GM23338 (cell line): ENCODE measurements at regions not wholly inside any gene's neighbourhood (a gene's known extent, or its start where the extent isn't known, plus 50 kb on each side); places are given as distances from the start of the nearest gene placed in this dataset.
A peak's percentile ranks its signal among the peaks of the same experiment; 100 is the strongest.

Source experiments
- ATAC-seq: fragments of 200-7000 bp; cut with Tn5 transposase; 3 replicates; pipeline ENCODE4 v1.9.1; 2020
- DNase-seq: peaks from one replicate; pipeline ENCODE4 v3.0.0-alpha.2; 2015; ENCODE audit warnings: low spot score
- H2AFZ ChIP-seq: fragments of 200-600 bp; sonication (generic); 2 replicates; pipeline ENCODE4 v1.8.0; 2016; ENCODE audit warnings: antibody characterized with exemption, mild to moderate bottlenecking, moderate library complexity
- H3F3A ChIP-seq: fragments of 200-600 bp; sonication (generic); replicated peaks from 2 replicates; pipeline ENCODE4 v1.8.0; 2017; ENCODE audit warnings: antibody characterized with exemption, mixed run types, low read depth
- H3K27ac ChIP-seq: fragments of 200-600 bp; sonication (generic); 2 replicates; pipeline ENCODE4 v1.6.1; 2016; ENCODE audit warnings: low read depth
- H3K27me3 ChIP-seq: fragments of 200-600 bp; sonication (generic); 2 replicates; pipeline ENCODE4 v1.8.0; 2016; ENCODE audit warnings: mild to moderate bottlenecking, mixed run types, moderate library complexity; ENCODE audit not compliant: insufficient read depth
- H3K36me3 ChIP-seq: fragments of 200-600 bp; sonication (generic); 2 replicates; pipeline ENCODE4 v1.8.0; 2016; ENCODE audit warnings: mild to moderate bottlenecking; ENCODE audit not compliant: insufficient read depth
- H3K4me1 ChIP-seq: fragments of 200-600 bp; sonication (generic); 2 replicates; pipeline ENCODE4 v1.8.0; 2016; ENCODE audit warnings: mild to moderate bottlenecking, moderate library complexity; ENCODE audit not compliant: insufficient read depth
- H3K4me2 ChIP-seq: fragments of 200-600 bp; sonication (generic); 2 replicates; pipeline ENCODE4 v1.7.1; 2017; ENCODE audit warnings: mixed run types
- H3K4me3 ChIP-seq: fragments of 200-600 bp; sonication (generic); 2 replicates; pipeline ENCODE4 v1.6.1; 2016; ENCODE audit warnings: mixed run types
- H3K79me2 ChIP-seq: fragments of 200-600 bp; sonication (generic); replicated peaks from 2 replicates; pipeline ENCODE4 v1.8.0; 2017; ENCODE audit warnings: mild to moderate bottlenecking; ENCODE audit not compliant: insufficient read depth
- H3K9me2 ChIP-seq: fragments of 200-600 bp; sonication (generic); 2 replicates; pipeline ENCODE4 v1.8.0; 2017; ENCODE audit not compliant: insufficient read depth
- H4K20me1 ChIP-seq: fragments of 200-600 bp; sonication (generic); replicated peaks from 2 replicates; pipeline ENCODE4 v1.8.0; 2017; ENCODE audit warnings: mild to moderate bottlenecking; ENCODE audit not compliant: insufficient read depth
- H3K27ac Mint-ChIP-seq: 2 replicates; pipeline ENCODE4 v1.8.0; 2020; ENCODE audit warnings: inconsistent platforms, mild to moderate bottlenecking, moderate library complexity, mixed read lengths
- H3K27me3 Mint-ChIP-seq: 3 replicates; pipeline ENCODE4 v1.8.0; 2022; ENCODE audit warnings: low read depth, mild to moderate bottlenecking, moderate library complexity, mixed read lengths, inconsistent platforms; ENCODE audit not compliant: insufficient read depth, poor library complexity
- H3K36me3 Mint-ChIP-seq: 3 replicates; pipeline ENCODE4 v1.8.0; 2021; ENCODE audit warnings: low read depth, mild to moderate bottlenecking, inconsistent platforms, moderate library complexity, mixed read lengths
- H3K4me1 Mint-ChIP-seq: 3 replicates; pipeline ENCODE4 v1.8.0; 2020; ENCODE audit warnings: mild to moderate bottlenecking, inconsistent platforms, mixed read lengths
- H3K4me3 Mint-ChIP-seq: 3 replicates; pipeline ENCODE4 v1.8.0; 2021; ENCODE audit warnings: moderate library complexity, mild to moderate bottlenecking, inconsistent platforms, mixed read lengths
- H3K9me3 Mint-ChIP-seq: 3 replicates; pipeline ENCODE4 v1.8.0; 2020; ENCODE audit warnings: moderate library complexity, mild to moderate bottlenecking, inconsistent platforms, mixed read lengths
- CREB1 ChIP-seq: fragments of 250-450 bp; sonication (Bioruptor Pico); IDR thresholded peaks from 2 replicates; pipeline ENCODE4 v1.5.0; 2020; ENCODE audit warnings: low read depth, mild to moderate bottlenecking, moderate library complexity
- ETS1 ChIP-seq: IDR thresholded peaks from 2 replicates; pipeline ENCODE4 v1.6.1; 2016; ENCODE audit warnings: antibody characterized with exemption
- EZH2 ChIP-seq: fragments of 200-600 bp; sonication (generic); IDR thresholded peaks from one replicate; pipeline ENCODE4 v1.8.0; 2017; ENCODE audit warnings: antibody characterized with exemption, mild to moderate bottlenecking, low read depth; ENCODE audit not compliant: unreplicated experiment
- EZH2phosphoT487 ChIP-seq: fragments of 200-600 bp; sonication (generic); IDR thresholded peaks from one replicate; pipeline ENCODE4 v1.8.1; 2018; ENCODE audit warnings: antibody characterized with exemption; ENCODE audit not compliant: unreplicated experiment
- JUNB ChIP-seq: IDR thresholded peaks from one replicate; pipeline ENCODE4 v1.6.1; 2016; ENCODE audit warnings: antibody characterized with exemption; ENCODE audit not compliant: unreplicated experiment
- POLR2AphosphoS5 ChIP-seq: IDR thresholded peaks from 2 replicates; pipeline ENCODE4 v1.6.1; 2016; ENCODE audit warnings: antibody characterized with exemption, low read depth
- STAT1 ChIP-seq: IDR thresholded peaks from one replicate; pipeline ENCODE4 v1.6.1; 2016; ENCODE audit warnings: antibody characterized with exemption; ENCODE audit not compliant: unreplicated experiment
- ZNF331 ChIP-seq: fragments of 250-450 bp; sonication (Bioruptor Pico); IDR thresholded peaks from 2 replicates; pipeline ENCODE4 v1.5.0; 2020; ENCODE audit warnings: low read depth, mild to moderate bottlenecking, moderate library complexity
- ZNF462 ChIP-seq: fragments of 250-450 bp; sonication (Bioruptor Pico); IDR thresholded peaks from 2 replicates; pipeline ENCODE4 v1.5.0; 2020; ENCODE audit warnings: mild to moderate bottlenecking, moderate library complexity

- TF ChIP-seq ZNF462 (CRISPR knock-in tag): no peak
- no peak for TF ChIP-seq POLR2AphosphoS5
- no peak for TF ChIP-seq EZH2phosphoT487
- TF ChIP-seq JUNB: no peak
- TF ChIP-seq EZH2: no peak
Measured at GRCh38 chr15:98143116-98143515, 182.6 kb downstream of the ARRDC4 start (continued).

DNA sequence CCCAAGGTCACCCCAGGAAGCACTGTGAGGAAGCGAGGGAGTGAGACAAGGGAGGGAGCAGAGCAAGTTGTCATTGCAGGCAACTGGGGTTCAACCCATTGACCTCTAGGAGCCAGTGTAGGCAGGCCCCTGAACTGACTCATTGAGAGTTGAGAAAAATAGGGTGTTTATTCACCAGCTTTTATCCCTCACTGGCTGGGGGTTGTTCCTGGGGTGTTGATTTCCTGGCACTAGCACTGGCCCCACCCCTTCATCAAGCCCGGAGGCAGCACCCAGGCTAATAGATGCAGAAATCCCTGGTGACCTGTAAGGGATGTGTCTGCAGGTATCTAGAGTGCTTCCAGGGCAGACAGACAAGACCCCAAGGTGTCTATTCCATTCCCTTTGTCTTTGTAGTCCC is 183.9 kb downstream of the ARRDC4 start:
- Histone ChIP-seq H3K36me3 (no peaks in the 10 kb centered on the region), H4K20me1 (no peaks in the 10 kb centered on the region), H3K27ac (no peak overlapping the region), H3K27me3 (no peaks in the 10 kb centered on the region), H3K79me2 (no peaks in the 10 kb centered on the region), H2AFZ (no peak overlapping the region), H3F3A (no peaks in the 10 kb centered on the region), H3K9me2 (peaks cover 6% of the 10 kb centered on the region; the same call in 1 of the 2 replicates), H3K4me1 (no peaks in the 10 kb centered on the region), H3K4me3 (no peak overlapping the region), H3K4me2 (no peak overlapping the region)
- Mint-ChIP-seq H3K27ac (peak overlapping the region; percentile 8; the same call in 1 of the 2 replicates), H3K9me3 (no peaks in the 10 kb centered on the region), H3K4me3 (no peak overlapping the region), H3K27me3 (peaks cover 3% of the 10 kb centered on the region), H3K36me3 (no peaks in the 10 kb centered on the region), H3K4me1 (peaks cover 30% of the 10 kb centered on the region)
- DNase-seq (no peak), ATAC-seq (no peak)
- TF ChIP-seq CREB1 (CRISPR knock-in tag): no peak
- no peak for TF ChIP-seq ETS1
- TF ChIP-seq EZH2: no peak
- TF ChIP-seq STAT1: no peak
- TF ChIP-seq POLR2AphosphoS5: no peak
- TF ChIP-seq ZNF462 (CRISPR knock-in tag): no peak
- no peak for TF ChIP-seq ZNF331 (CRISPR knock-in tag)
